Tibial nerve (tissue), 4 donors: ENCODE measurements at regions not wholly inside any gene's neighbourhood (a gene's known extent, or its start where the extent isn't known, plus 50 kb on each side); places are given as distances from the start of the nearest gene placed in this dataset.
"Not testable (repeated sequence)": the region's sequence is repeated elsewhere in the genome, so short reads cannot be mapped to it uniquely, and the experiment has no call there.

Experiments used
- DNase-seq, 2 donors: peaks; one replicate each; pipeline ENCODE4 v3.0.0-alpha.2; 2019; ENCODE audit warnings: low spot score in 2 of 2
- H3K27ac ChIP-seq, 4 donors: fragments of 200-600 bp; sonication (generic) in 3 of 4; one replicate each; pipeline ENCODE4 v1.5.1; 2017 to 2019; ENCODE audit warnings: mild to moderate bottlenecking in 1 of 4
- H3K27me3 ChIP-seq, 2 donors: fragments of 200-600 bp; sonication (generic) in 1 of 2; one replicate each; pipeline versions ENCODE4 v1.5.1 to v1.6.0; 2017 to 2019
- H3K36me3 ChIP-seq, 3 donors: fragments of 200-600 bp; sonication (generic); one replicate each; pipeline ENCODE4 v1.5.1; 2018 to 2019
- H3K4me1 ChIP-seq, 4 donors: fragments of 200-600 bp; sonication (generic) in 3 of 4; one replicate each; pipeline ENCODE4 v1.5.1; 2017 to 2019
- H3K4me3 ChIP-seq, 4 donors: fragments of 200-600 bp; sonication (generic) in 3 of 4; one replicate each; pipeline ENCODE4 v1.5.1; 2017 to 2019; ENCODE audit warnings: mild to moderate bottlenecking in 1 of 4, moderate library complexity in 1 of 4
- H3K9me3 ChIP-seq, 4 donors: fragments of 200-600 bp; sonication (generic) in 3 of 4; one replicate each; pipeline ENCODE4 v1.5.1; 2017 to 2019
- EP300 ChIP-seq, 2 donors: sonication (generic); formaldehyde crosslinking; IDR thresholded peaks; one replicate each; pipeline ENCODE4 v1.6.1; 2017; ENCODE audit warnings: antibody characterized with exemption in 2 of 2, mild to moderate bottlenecking in 1 of 2
- POLR2A ChIP-seq, 2 donors: fragments of 450-650 bp; IDR thresholded peaks; one replicate each; pipeline ENCODE4 v1.6.1; 2017; ENCODE audit warnings: antibody characterized with exemption in 2 of 2, mild to moderate bottlenecking in 2 of 2, moderate library complexity in 2 of 2
- WGBS, 2 donors: methylation state at CpG; one replicate each; pipeline ENCODE4 v1.1.5; 2018; 5-methylcytosine and 5-hydroxymethylcytosine counted together
- TF ChIP-seq, protein P1 (sequence below), 5 experiments: fragments of 200-600 bp in 3 of 5; fragments of 450-650 bp in 2 of 5; sonication (generic) in 3 of 5; IDR thresholded peaks; one replicate each; pipeline ENCODE4 v1.5.1; 2016 to 2019; ENCODE audit warnings: antibody characterized with exemption in 5 of 5, mild to moderate bottlenecking in 3 of 5, moderate library complexity in 2 of 5

DNA sequence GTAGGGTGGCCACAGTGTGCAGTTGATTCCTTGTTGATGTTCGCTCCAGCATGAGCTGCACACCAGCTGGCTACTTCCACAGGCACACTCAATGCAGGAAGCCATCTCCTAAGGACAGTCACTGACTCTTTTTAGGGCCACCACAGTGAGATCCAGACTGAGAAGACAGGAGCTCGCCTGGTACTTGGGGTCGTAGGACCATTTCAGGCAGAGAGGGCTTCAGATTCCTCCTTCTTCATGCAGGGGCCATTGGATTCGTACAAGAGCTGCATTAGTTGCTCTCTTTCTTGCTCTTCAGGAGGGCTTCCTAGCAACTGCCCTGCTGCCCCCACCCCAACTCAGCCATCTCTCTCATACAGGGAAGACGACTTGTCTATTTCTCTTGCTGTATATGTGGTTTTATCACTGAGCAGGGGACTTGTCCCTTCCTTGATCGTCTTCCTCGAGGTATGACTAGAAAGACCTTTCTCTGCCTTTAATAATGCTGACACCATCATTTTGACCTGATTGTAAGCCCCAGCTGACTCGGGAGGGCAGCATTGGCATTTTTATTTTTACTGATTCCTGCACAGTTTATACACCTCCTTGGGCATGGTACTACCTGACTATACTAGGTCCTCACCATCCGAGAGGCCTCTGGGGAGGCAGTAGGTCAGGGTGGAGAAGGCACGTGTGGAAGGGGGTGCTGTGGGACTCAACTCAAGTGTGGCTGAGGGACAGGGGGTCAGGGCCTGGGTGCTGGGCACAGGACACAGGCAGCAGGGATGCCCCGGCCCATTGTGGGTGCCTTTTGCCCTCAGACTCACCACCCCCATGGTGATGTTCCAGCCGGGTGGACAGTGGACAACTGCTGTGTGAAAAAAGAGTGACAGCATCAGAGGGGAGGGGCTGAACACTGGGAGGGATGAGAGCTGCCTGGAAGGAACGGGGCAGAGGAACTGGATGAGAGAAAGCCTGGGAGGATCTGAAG lies 136.7 kb upstream of the ZNF746 start:
- no peaks in the 10 kb centered on the region for H3K36me3 ChIP-seq
- H3K9me3 ChIP-seq, result no peaks in the 10 kb centered on the region
- TF ChIP-seq POLR2A (IDR thresholded peaks at IDR 0.05) (no peak), EP300 (IDR thresholded peaks at IDR 0.05) (no peak)
- TF ChIP-seq, protein P1, sequence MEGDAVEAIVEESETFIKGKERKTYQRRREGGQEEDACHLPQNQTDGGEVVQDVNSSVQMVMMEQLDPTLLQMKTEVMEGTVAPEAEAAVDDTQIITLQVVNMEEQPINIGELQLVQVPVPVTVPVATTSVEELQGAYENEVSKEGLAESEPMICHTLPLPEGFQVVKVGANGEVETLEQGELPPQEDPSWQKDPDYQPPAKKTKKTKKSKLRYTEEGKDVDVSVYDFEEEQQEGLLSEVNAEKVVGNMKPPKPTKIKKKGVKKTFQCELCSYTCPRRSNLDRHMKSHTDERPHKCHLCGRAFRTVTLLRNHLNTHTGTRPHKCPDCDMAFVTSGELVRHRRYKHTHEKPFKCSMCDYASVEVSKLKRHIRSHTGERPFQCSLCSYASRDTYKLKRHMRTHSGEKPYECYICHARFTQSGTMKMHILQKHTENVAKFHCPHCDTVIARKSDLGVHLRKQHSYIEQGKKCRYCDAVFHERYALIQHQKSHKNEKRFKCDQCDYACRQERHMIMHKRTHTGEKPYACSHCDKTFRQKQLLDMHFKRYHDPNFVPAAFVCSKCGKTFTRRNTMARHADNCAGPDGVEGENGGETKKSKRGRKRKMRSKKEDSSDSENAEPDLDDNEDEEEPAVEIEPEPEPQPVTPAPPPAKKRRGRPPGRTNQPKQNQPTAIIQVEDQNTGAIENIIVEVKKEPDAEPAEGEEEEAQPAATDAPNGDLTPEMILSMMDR (IDR thresholded peaks at IDR 0.05), result no peak
- peaks cover 0 to 3% of the 10 kb centered on the region in 2 donors for H3K27me3 ChIP-seq
- DNase-seq, result no peak
- WGBS, 2 donors, result 72 to 74% methylated on average over 13 of the region's 13 CpGs
- no peak overlapping the region for H3K4me3 ChIP-seq
- no peaks in the 10 kb centered on the region for H3K4me1 ChIP-seq
- H3K27ac ChIP-seq, result no peak overlapping the region

DNA sequence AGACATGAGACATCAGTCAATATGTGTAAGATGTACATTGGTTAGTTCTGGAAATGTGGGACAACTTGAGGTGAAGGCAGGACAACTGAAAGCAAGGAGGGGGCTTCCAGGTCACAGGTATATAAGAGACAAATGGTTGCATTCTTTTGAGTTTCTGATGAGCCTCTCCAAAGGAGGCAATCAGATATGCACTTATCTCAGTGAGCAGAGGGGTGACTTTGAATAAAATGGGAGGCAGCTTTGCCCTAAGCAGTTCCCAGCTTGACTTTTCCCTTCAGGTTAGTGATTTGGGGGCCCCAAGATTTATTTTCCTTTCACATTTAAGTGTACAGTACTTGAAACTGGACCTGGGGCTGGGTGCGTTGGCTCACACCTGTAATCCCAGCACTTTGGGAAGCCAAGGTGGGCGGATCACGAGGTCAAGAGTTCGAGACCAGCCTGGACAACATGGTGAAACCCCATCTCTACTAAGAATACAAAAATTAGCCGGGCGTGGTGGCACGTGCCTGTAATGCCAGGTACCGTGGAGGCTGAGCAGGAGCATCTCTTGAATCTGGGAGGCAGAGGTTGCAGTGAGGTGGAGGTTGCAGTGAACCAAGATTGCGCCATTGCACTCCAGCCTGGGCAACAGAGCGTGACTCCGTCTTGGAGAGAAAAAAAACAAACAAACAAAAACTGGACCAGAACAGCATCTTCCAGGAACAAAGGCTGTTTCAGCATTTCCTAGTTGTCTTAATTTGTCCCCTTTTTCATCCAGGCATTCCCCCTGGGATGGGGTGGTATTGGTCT lies 130.9 kb upstream of the ZNF746 start:
- H3K9me3 ChIP-seq, DNase-seq, H3K4me3 ChIP-seq, H3K27me3 ChIP-seq, H3K36me3 ChIP-seq, H3K27ac ChIP-seq: not testable (repeated sequence)
- 83% methylated on average over 11 of the region's 11 CpGs for WGBS, 2 donors
- H3K4me1 ChIP-seq, result peaks cover 0 to 14% (median 2%) of the 10 kb centered on the region in 4 donors

DNA sequence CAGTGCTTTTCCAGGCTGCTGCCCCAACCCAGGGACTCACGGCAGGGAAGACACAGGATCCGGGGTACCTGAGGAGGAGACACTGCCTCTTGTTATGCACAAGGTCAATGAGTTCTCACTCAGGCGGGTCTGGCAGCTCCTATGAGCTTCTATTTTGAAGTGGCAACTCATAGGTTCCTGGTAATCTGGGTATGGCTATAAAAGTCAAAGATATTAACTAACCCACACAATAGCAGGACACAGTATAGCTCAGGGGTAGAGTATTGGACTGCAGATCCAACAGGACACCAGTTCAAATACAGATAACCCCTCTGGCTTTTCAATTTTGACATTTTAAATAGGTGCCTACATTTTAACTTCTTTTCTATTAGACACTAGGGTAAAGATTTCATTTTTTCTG lies 130.3 kb upstream of the ZNF746 start:
- Histone ChIP-seq H3K4me1 (peaks cover 0 to 20% (median 7%) of the 10 kb centered on the region in 4 donors), H3K9me3 (no peaks in the 10 kb centered on the region), H3K36me3 (no peaks in the 10 kb centered on the region), H3K27ac (no peak overlapping the region), H3K4me3 (no peak overlapping the region), H3K27me3 (no peaks in the 10 kb centered on the region)
- 58 to 63% methylated on average over 3 of the region's 3 CpGs for WGBS, 2 donors
- no peak for TF ChIP-seq POLR2A (IDR thresholded peaks at IDR 0.05)
- no peak for TF ChIP-seq EP300 (IDR thresholded peaks at IDR 0.05)
- TF ChIP-seq, protein P1 (IDR thresholded peaks at IDR 0.05), result no peak
- no peak for DNase-seq

DNA sequence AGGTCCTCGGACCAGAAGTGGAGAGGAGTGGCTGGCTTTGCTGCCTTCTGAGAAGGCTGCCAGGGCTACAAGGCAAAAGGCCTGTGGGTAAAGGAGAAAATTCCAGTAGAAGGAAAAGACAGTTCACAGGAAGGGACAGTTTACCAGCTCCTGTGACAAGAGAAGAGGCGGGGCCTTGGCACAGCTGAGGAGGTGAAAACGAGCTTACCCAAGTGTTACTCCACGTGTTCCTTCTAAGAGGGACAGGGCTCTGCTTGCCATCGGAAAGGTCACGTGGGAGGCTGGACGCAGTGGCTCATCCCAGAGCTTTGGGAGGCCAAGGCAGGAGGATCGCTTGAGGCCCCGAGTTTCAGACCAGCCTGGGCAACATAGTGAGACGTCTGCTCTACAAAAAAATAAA lies 129.4 kb upstream of the ZNF746 start:
- Histone ChIP-seq H3K9me3 (no peaks in the 10 kb centered on the region), H3K27me3 (no peaks in the 10 kb centered on the region), H3K4me3 (no peak overlapping the region), H3K36me3 (no peaks in the 10 kb centered on the region), H3K4me1 (peaks cover 0 to 30% (median 16%) of the 10 kb centered on the region in 4 donors), H3K27ac (no peak overlapping the region)
- TF ChIP-seq EP300 (IDR thresholded peaks at IDR 0.05) (no peak), POLR2A (IDR thresholded peaks at IDR 0.05) (no peak)
- TF ChIP-seq, protein P1 (IDR thresholded peaks at IDR 0.05), result no peak
- no peak for DNase-seq
- WGBS, 2 donors, result 82 to 83% methylated on average over 10 of the region's 10 CpGs

DNA sequence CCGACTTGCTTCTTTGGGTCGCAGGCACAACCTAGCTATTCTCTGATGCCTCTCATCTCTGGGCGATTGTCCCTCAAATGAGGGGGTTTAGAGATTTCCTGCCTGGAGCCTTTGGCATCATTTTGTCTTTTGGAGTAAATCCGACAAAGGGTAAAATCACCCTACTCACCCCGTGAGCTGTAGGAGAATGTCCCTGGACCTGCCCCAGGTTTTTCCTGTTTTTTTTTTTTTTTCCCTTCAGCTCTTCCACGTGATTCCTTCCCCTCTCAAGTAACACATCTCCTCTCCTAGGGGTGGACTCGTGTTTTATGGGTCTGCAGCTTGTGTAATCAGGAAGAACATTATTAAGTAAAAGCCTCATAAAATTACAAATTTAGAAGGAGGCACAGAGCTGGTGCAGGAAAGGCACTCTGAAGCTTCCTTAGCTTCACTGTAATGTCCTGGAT lies 128.4 kb upstream of the ZNF746 start:
- Histone ChIP-seq H3K27ac (peak overlapping the region in 1 of 4 donors; percentile 91), H3K4me3 (no peak overlapping the region)
- TF ChIP-seq, protein P1 (IDR thresholded peaks at IDR 0.05), result no peak
- TF ChIP-seq EP300 (IDR thresholded peaks at IDR 0.05) (no peak), POLR2A (IDR thresholded peaks at IDR 0.05) (no peak)

More for the DNA sequence above, 128.4 kb upstream of the ZNF746 start:
- WGBS, 2 donors, result 47 to 48% methylated on average over 7 of the region's 7 CpGs
- Histone ChIP-seq H3K4me1 (peaks cover 0 to 34% (median 16%) of the 10 kb centered on the region in 4 donors), H3K36me3 (peaks cover 0 to 8% (median 0%) of the 10 kb centered on the region in 3 donors), H3K9me3 (no peaks in the 10 kb centered on the region), H3K27me3 (no peaks in the 10 kb centered on the region)
- DNase-seq, result no peak
